GM23248 (cell line): ENCODE measurements at regions not wholly inside any gene's neighbourhood (a gene's known extent, or its start where the extent isn't known, plus 50 kb on each side); places are given as distances from the start of the nearest gene placed in this dataset.

ENCODE experiments used
- DNase-seq: peaks from one replicate; pipeline ENCODE4 v3.0.0-alpha.2; 2015
- H2AFZ ChIP-seq: fragments of 200-600 bp; sonication (generic); 2 replicates; pipeline ENCODE4 v1.6.1; 2016; ENCODE audit warnings: antibody characterized with exemption
- H3F3A ChIP-seq: fragments of 200-600 bp; sonication (generic); 2 replicates; pipeline ENCODE4 v1.6.1; 2016; ENCODE audit warnings: mild to moderate bottlenecking, antibody characterized with exemption, mixed run types; ENCODE audit not compliant: insufficient read depth
- H3K27ac ChIP-seq: fragments of 200-600 bp; sonication (generic); 2 replicates; pipeline ENCODE4 v1.5.1; 2016; ENCODE audit warnings: mild to moderate bottlenecking
- H3K27me3 ChIP-seq: fragments of 200-600 bp; sonication (generic); replicated peaks from 2 replicates; pipeline ENCODE4 v1.6.1; 2016; ENCODE audit warnings: mild to moderate bottlenecking; ENCODE audit not compliant: insufficient read depth
- H3K36me3 ChIP-seq: fragments of 200-600 bp; sonication (generic); 2 replicates; pipeline ENCODE4 v1.6.1; 2016; ENCODE audit warnings: low read depth, mild to moderate bottlenecking
- H3K4me1 ChIP-seq: fragments of 200-600 bp; sonication (generic); 2 replicates; pipeline ENCODE4 v1.6.1; 2016; ENCODE audit warnings: mild to moderate bottlenecking; ENCODE audit not compliant: insufficient read depth
- H3K4me2 ChIP-seq: fragments of 200-600 bp; sonication (generic); one replicate; pipeline ENCODE4 v1.6.1; 2016; ENCODE audit warnings: mild to moderate bottlenecking; ENCODE audit not compliant: unreplicated experiment
- H3K4me3 ChIP-seq: fragments of 200-600 bp; sonication (generic); 2 replicates; pipeline ENCODE4 v1.5.1; 2016; ENCODE audit warnings: mild to moderate bottlenecking
- H3K79me2 ChIP-seq: fragments of 200-600 bp; sonication (generic); 2 replicates; pipeline ENCODE4 v1.6.1; 2016; ENCODE audit warnings: mild to moderate bottlenecking; ENCODE audit not compliant: insufficient read depth
- H3K9ac ChIP-seq: fragments of 200-600 bp; sonication (generic); 2 replicates; pipeline ENCODE4 v1.6.1; 2016; ENCODE audit warnings: mild to moderate bottlenecking
- H3K9me2 ChIP-seq: fragments of 200-600 bp; sonication (generic); 2 replicates; pipeline ENCODE4 v1.6.1; 2016; ENCODE audit warnings: mixed run types, mild to moderate bottlenecking, moderate library complexity; ENCODE audit not compliant: insufficient read depth
- H3K9me3 ChIP-seq: fragments of 200-600 bp; sonication (generic); one replicate; pipeline ENCODE4 v1.6.1; 2017; ENCODE audit warnings: low read depth
- H4K20me1 ChIP-seq: fragments of 200-600 bp; sonication (generic); 2 replicates; pipeline ENCODE4 v1.6.0; 2016; ENCODE audit not compliant: insufficient read depth
- EZH2 ChIP-seq: fragments of 200-600 bp; sonication (generic); IDR thresholded peaks from 2 replicates; pipeline ENCODE4 v1.6.1; 2018; ENCODE audit warnings: antibody characterized with exemption, mild to moderate bottlenecking; ENCODE audit not compliant: insufficient read depth, poor library complexity, severe bottlenecking
- EZH2phosphoT487 ChIP-seq: fragments of 200-600 bp; sonication (generic); IDR thresholded peaks from 2 replicates; pipeline ENCODE4 v1.6.1; 2018; ENCODE audit warnings: antibody characterized with exemption, moderate library complexity, mild to moderate bottlenecking, low read depth; ENCODE audit not compliant: insufficient read depth
- WGBS, 2 experiments: methylation state at CpG; one replicate each; pipeline ENCODE4 v1.1.6; 2015 to 2017; ENCODE audit warnings: low lambda C conversion rate in 2 of 2, low coverage in 1 of 2; ENCODE audit errors: missing lambda C conversion rate in 2 of 2; 5-methylcytosine and 5-hydroxymethylcytosine counted together
- in situ Hi-C: fragments of 300-500 bp; cut with MboI; formaldehyde crosslinking; loops from 2 replicates; pipeline ENCODE4 v1.15.0; 2020

DNA sequence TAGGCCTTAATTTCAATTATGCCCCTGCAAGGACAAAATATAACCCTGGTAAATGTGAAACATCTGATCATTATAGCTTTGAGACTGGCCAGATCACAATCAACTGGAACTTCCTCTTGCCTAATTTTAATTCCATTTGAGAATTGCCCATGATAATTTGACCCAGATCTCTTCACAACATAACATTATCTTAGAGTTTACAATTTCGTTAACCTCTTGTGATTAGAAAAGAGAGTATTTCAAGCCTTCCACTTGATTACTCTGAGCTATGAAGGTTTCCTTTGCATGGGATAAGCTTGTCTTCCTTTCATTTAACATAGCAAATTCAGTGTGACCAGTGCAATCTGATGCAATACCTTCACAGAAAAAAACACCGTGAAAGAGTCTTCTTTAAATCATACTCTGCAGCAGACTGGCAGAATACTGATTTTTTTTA is 143.6 kb downstream of the DUSP6 start:
- Histone ChIP-seq H3K79me2 (no peaks in the 10 kb centered on the region), H3K9me2 (no peaks in the 10 kb centered on the region), H2AFZ (peak overlapping the region; percentile 77), H3K9me3 (no peaks in the 10 kb centered on the region), H3K36me3 (no peaks in the 10 kb centered on the region), H4K20me1 (no peaks in the 10 kb centered on the region), H3K27me3 (no peaks in the 10 kb centered on the region), H3F3A (peaks cover 23% of the 10 kb centered on the region; the same call in 1 of the 2 replicates), H3K27ac (peak overlapping the region; percentile 41), H3K4me3 (0 out of 2 replicates have a peak overlapping the region, but pooled peaks have one; percentile 20), H3K9ac (peak overlapping the region; percentile 30), H3K4me1 (peaks cover 43% of the 10 kb centered on the region), H3K4me2 (peak overlapping the region; percentile 46)
- 50 to 52% methylated on average over 2 of the region's 2 CpGs for WGBS, 2 experiments
- in situ Hi-C loops: no loop called here
- peak; percentile 50 for DNase-seq
- TF ChIP-seq EZH2phosphoT487 (no peak), EZH2 (no peak)

DNA sequence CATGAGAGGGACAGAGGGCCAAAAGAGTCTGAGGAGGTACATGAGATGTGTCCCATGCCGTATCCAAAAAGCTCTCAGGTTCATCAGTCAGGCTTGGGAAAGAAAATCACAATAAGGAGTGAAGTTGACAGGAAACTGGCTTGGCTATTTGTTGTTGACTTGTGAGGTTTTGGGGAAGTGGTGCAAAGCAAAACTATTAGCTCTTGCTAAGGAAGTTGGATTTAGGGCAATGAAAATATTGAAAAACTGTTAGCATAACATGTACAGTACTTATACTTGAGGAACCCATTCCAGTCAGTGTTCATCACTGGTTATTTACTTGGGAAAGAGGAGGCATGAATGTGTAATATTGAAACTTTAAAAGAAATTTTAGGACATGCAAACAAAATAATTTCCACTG is 145.9 kb downstream of the DUSP6 start:
- Histone ChIP-seq H3K9me2 (no peaks in the 10 kb centered on the region), H3K27ac (no peak overlapping the region), H3F3A (peaks cover 15% of the 10 kb centered on the region; the same call in 1 of the 2 replicates), H3K4me2 (no peak overlapping the region), H3K4me1 (peaks cover 29% of the 10 kb centered on the region), H3K36me3 (no peaks in the 10 kb centered on the region), H3K9me3 (no peaks in the 10 kb centered on the region), H3K4me3 (no peak overlapping the region), H3K27me3 (no peaks in the 10 kb centered on the region), H2AFZ (no peak overlapping the region), H4K20me1 (no peaks in the 10 kb centered on the region), H3K79me2 (no peaks in the 10 kb centered on the region), H3K9ac (no peak overlapping the region)
- TF ChIP-seq EZH2phosphoT487: no peak
- no peak for TF ChIP-seq EZH2
- in situ Hi-C loops: no loop called here
- no peak for DNase-seq
- WGBS, 2 experiments: 71 to 84% methylated on average over 1 of the region's 1 CpG

DNA sequence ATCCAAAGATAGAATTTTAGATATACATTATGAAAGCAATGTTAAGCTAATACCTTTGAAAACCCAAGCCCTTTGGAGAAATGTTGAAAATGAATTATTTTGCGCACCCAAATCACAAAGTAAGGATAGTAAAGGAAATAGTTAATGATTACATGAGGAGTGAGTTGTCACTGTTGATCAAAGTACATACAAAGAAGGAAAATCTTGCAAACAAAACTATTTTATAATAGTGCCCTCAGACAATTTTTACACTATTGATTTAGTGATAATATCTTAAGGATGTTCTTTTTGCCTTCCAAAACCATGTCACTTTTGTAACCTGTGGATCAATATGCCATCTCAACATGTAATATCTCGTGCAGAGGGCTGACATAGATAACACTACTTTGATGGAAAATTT is 146.8 kb downstream of the DUSP6 start:
- Histone ChIP-seq H3K79me2 (no peaks in the 10 kb centered on the region), H3K27ac (no peak overlapping the region), H3K9me2 (no peaks in the 10 kb centered on the region), H3K4me1 (peaks cover 20% of the 10 kb centered on the region), H3K9me3 (no peaks in the 10 kb centered on the region), H3K36me3 (no peaks in the 10 kb centered on the region), H3K4me3 (no peak overlapping the region), H3K4me2 (no peak overlapping the region), H2AFZ (no peak overlapping the region), H3K9ac (no peak overlapping the region), H3F3A (peaks cover 7% of the 10 kb centered on the region; the same call in 1 of the 2 replicates), H3K27me3 (no peaks in the 10 kb centered on the region), H4K20me1 (no peaks in the 10 kb centered on the region)
- in situ Hi-C loops: no loop called here
- WGBS, 2 experiments: 80 to 83% methylated on average over 2 of the region's 2 CpGs
- TF ChIP-seq EZH2 (no peak), EZH2phosphoT487 (no peak)
- DNase-seq: no peak

DNA sequence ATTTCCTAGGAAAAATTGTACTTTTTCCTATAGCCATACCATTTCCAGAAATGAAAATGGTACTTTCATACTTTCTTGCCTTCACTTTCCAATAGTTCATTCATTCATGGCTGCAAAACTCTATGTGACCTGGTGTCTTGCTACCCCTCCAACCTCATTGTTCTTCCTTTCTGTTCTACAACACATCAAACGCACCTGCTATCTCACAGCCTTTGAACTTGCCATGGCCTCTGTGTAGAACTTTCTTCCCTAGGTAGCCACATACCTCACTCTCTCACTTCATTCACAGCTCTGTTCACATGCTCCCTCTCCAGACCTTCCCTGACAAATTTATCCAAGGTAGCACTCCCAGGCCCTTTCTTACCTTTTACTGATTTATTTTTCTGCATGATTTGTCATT is 149.2 kb downstream of the DUSP6 start:
- Histone ChIP-seq H3K9ac (no peak overlapping the region), H3K9me3 (no peaks in the 10 kb centered on the region), H3K4me3 (no peak overlapping the region), H3K9me2 (no peaks in the 10 kb centered on the region), H4K20me1 (no peaks in the 10 kb centered on the region), H3K4me2 (no peak overlapping the region), H3K4me1 (no peaks in the 10 kb centered on the region), H3K36me3 (no peaks in the 10 kb centered on the region), H3K27ac (no peak overlapping the region), H2AFZ (no peak overlapping the region), H3F3A (no peaks in the 10 kb centered on the region), H3K27me3 (no peaks in the 10 kb centered on the region), H3K79me2 (no peaks in the 10 kb centered on the region)
- TF ChIP-seq EZH2phosphoT487 (no peak), EZH2 (no peak)
- DNase-seq: no peak
- 72 to 79% methylated on average over 1 of the region's 1 CpG for WGBS, 2 experiments
- in situ Hi-C loops: no loop called here

DNA sequence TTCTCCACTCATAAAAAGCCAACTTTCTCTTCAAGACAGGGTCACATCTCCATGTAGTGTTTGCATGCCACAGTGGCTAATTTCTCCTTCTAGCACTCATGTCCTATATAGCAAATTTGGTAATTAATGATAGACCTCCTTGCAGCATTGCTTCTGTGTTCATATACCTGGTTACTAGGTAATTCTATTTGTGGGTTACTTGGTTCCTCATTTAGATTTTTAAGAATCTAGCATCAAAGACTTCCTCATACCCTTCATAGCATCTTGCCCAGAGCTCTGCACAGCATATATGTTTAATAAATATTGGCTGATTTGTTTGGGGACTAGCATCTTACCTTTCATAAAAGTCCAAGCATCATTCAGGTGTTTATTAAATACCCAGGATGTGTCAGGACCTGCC is 152.1 kb downstream of the DUSP6 start:
- no peak overlapping the region for H2AFZ ChIP-seq
- no peaks in the 10 kb centered on the region for H3K36me3 ChIP-seq
- no peaks in the 10 kb centered on the region for H3K27me3 ChIP-seq
- TF ChIP-seq EZH2 (no peak), EZH2phosphoT487 (no peak)
- no peak overlapping the region for H3K4me2 ChIP-seq
- H4K20me1 ChIP-seq: no peaks in the 10 kb centered on the region
- no peaks in the 10 kb centered on the region for H3K9me2 ChIP-seq
- no peak overlapping the region for H3K27ac ChIP-seq
- DNase-seq: no peak
- no peaks in the 10 kb centered on the region for H3F3A ChIP-seq
- H3K9me3 ChIP-seq: no peaks in the 10 kb centered on the region
- in situ Hi-C loops: no loop called here
- no peak overlapping the region for H3K4me3 ChIP-seq
- no peak overlapping the region for H3K9ac ChIP-seq
- no peaks in the 10 kb centered on the region for H3K79me2 ChIP-seq
- H3K4me1 ChIP-seq: no peaks in the 10 kb centered on the region
